Epidermal melanocyte (primary cell): ENCODE measurements at regions not wholly inside any gene's neighbourhood (a gene's known extent, or its start where the extent isn't known, plus 50 kb on each side); places are given as distances from the start of the nearest gene placed in this dataset.
A peak's percentile ranks its signal among the peaks of the same experiment; 100 is the strongest.

Experiments
- DNase-seq: peaks from one replicate; pipeline ENCODE4 v3.0.0; 2011; ENCODE audit warnings: low spot score; ENCODE audit not compliant: insufficient read length

GRCh38 chrX:40452031-40452430, 128.7 kb upstream of the ATP6AP2 start:
- DNase-seq = no peak

GRCh38 chrX:40449956-40450706, 130.6 kb upstream of the ATP6AP2 start:
- no peak for DNase-seq

GRCh38 chrX:40449396-40449795, 131.4 kb upstream of the ATP6AP2 start:
- DNase-seq = no peak

GRCh38 chrX:40448793-40449192, 132.0 kb upstream of the ATP6AP2 start:
- no peak for DNase-seq

- no peak for DNase-seq
Observed at GRCh38 chrX:40446921-40447320, 133.8 kb upstream of the ATP6AP2 start.

GRCh38 chrX:40445691-40446090, 135.1 kb upstream of the ATP6AP2 start:
- no peak for DNase-seq

GRCh38 chrX:40444798-40445496, 135.8 kb upstream of the ATP6AP2 start:
- DNase-seq = no peak

- no peak for DNase-seq
Observed at GRCh38 chrX:40444133-40444532, 136.6 kb upstream of the ATP6AP2 start.

GRCh38 chrX:40440866-40441265, 139.9 kb upstream of the ATP6AP2 start:
- peak; percentile 72 for DNase-seq

GRCh38 chrX:40439625-40440532, 140.9 kb upstream of the ATP6AP2 start:
- DNase-seq = no peak

- DNase-seq = no peak
Observed at GRCh38 chrX:40437348-40437747, 143.4 kb upstream of the ATP6AP2 start.

GRCh38 chrX:40434947-40435346, 145.8 kb upstream of the ATP6AP2 start:
- no peak for DNase-seq

GRCh38 chrX:40434443-40434842, 146.3 kb upstream of the ATP6AP2 start:
- DNase-seq = no peak

- no peak for DNase-seq
Observed at GRCh38 chrX:40433160-40433559, 147.6 kb upstream of the ATP6AP2 start.

GRCh38 chrX:40424259-40424658, 156.5 kb upstream of the ATP6AP2 start:
- DNase-seq = no peak

GRCh38 chrX:40423299-40423698, 157.5 kb upstream of the ATP6AP2 start:
- DNase-seq = no peak

GRCh38 chrX:40422021-40422420, 158.7 kb upstream of the ATP6AP2 start:
- DNase-seq = no peak

- DNase-seq = no peak
Observed at GRCh38 chrX:40420899-40421729, 159.7 kb upstream of the ATP6AP2 start.

- no peak for DNase-seq
Observed at GRCh38 chrX:40418813-40419195, 162.0 kb upstream of the ATP6AP2 start.

- DNase-seq = no peak
Observed at GRCh38 chrX:40418146-40418812, 162.5 kb upstream of the ATP6AP2 start.

- DNase-seq = no peak
Observed at GRCh38 chrX:40415675-40416074, 165.1 kb upstream of the ATP6AP2 start.
